ENCODE measurements at regions not wholly inside any gene's neighbourhood (a gene's known extent, or its start where the extent isn't known, plus 50 kb on each side); places are given as distances from the start of the nearest gene placed in this dataset.

DNA sequence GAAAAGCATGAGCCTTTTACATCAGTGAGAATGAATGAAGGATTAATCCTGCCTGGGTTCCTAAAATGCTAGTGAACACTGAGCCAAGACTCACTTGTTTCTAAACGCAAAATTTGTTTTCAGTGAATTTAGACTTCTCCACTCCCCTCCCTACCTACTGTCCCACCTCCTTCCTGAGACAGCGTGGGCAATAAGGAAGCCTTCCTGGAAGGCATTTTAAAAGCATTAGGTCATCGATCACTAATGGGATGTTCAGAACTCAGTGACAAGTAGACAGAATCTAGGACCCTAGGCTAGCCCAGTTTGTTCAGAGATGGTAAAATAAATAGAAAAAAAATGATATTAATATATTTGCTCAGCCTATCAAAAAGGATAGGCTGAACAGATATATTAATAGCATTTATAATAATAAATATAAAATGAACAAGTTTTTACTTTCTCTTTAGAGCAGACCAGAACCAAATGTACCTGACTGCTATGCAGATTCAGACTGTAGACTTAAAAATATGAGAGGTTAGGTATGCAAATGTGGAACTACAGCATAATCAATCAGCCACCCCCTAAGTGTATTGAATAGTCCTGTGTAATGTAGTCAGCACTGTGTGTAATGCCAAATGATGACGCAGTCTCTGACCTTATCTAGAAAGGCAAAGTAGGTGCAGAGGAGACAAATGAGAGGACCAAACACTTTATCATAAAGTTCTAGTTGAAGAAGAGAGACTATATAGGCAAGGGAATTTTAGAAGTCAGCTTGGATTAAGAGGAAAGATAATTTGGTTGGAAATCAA lies 331.1 kb downstream of the GPAT3 start:
- H3K27ac ChIP-seq: no peak overlapping the region
- no peak for DNase-seq (ENCODE audit: low spot score)
- H3K27me3 ChIP-seq: no peaks in the 10 kb centered on the region
- H3K36me3 ChIP-seq: no peaks in the 10 kb centered on the region
- no peaks in the 10 kb centered on the region for H3K9me3 ChIP-seq
- H3K4me1 ChIP-seq: no peaks in the 10 kb centered on the region
- TF ChIP-seq, protein P1, sequence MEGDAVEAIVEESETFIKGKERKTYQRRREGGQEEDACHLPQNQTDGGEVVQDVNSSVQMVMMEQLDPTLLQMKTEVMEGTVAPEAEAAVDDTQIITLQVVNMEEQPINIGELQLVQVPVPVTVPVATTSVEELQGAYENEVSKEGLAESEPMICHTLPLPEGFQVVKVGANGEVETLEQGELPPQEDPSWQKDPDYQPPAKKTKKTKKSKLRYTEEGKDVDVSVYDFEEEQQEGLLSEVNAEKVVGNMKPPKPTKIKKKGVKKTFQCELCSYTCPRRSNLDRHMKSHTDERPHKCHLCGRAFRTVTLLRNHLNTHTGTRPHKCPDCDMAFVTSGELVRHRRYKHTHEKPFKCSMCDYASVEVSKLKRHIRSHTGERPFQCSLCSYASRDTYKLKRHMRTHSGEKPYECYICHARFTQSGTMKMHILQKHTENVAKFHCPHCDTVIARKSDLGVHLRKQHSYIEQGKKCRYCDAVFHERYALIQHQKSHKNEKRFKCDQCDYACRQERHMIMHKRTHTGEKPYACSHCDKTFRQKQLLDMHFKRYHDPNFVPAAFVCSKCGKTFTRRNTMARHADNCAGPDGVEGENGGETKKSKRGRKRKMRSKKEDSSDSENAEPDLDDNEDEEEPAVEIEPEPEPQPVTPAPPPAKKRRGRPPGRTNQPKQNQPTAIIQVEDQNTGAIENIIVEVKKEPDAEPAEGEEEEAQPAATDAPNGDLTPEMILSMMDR (IDR thresholded peaks at IDR 0.05): no peak
- no peak overlapping the region for H3K4me3 ChIP-seq

DNA sequence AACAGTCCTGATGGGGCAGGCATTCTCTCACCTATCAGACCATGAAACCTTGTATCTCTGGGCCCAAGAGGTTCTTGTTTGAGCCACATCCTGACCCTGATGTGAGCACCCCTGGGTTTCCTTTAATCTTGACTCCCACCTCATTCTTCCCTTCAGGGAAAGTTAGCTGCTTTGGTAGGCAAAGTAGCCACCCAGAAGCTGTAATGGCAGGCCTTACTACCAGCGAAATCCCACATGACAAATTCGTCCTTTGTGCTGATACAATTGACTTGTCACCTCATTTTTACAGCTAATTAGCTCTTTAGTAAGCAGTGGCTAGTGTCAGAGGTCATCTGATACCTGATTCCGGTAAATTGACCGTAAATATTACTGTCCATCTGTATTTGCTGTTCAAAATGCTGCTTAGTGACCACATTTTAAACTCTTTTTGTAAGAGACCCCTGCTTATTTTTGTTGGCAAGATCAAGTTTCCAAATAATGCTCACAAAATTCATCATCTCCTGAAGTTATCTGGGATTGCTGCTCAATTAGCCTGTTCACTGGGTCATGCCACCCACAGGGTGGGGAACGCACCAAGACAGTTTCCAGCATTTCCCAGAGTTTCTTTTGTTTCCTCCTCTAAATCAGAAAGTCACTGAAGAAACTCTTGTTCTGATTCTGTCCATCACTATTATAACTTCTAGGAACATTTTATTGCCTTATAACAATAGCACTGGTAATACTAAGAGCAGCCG lies 329.7 kb downstream of the GPAT3 start:
- no peaks in the 10 kb centered on the region for H3K36me3 ChIP-seq
- no peaks in the 10 kb centered on the region for H3K9me3 ChIP-seq
- TF ChIP-seq, protein P1 (IDR thresholded peaks at IDR 0.05): no peak
- no peak overlapping the region for H3K4me3 ChIP-seq
- no peak overlapping the region for H3K27ac ChIP-seq
- no peaks in the 10 kb centered on the region for H3K4me1 ChIP-seq
- no peaks in the 10 kb centered on the region for H3K27me3 ChIP-seq
- DNase-seq (ENCODE audit: low spot score): no peak

- H3K9me3 ChIP-seq: no peaks in the 10 kb centered on the region
These were observed 328.3 kb downstream of the GPAT3 start for GRCh38 chr4:83864097-83864817.

DNA sequence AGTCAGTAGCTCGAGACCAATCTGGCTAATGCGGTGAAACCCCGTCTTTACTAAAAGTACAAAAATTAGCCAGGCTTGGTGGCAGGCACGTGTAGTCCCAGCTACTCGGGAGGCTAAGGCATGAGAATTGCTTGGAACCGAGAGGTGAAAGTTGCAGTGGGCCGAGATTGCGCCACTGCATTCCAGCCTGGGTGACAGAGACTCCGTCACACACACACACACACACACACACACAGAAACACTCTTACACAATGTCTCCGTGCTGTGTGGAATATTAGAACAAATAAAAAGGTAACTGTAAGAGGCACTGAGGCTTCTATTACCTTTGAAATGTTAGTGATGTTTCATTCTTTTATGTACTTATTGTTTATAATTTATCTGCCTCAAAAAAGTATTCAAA lies 326.6 kb downstream of the GPAT3 start:
- no peak for DNase-seq (ENCODE audit: low spot score)
- Histone ChIP-seq H3K9me3 (no peaks in the 10 kb centered on the region), H3K4me3 (no peak overlapping the region), H3K36me3 (no peaks in the 10 kb centered on the region), H3K4me1 (no peaks in the 10 kb centered on the region), H3K27ac (no peak overlapping the region), H3K27me3 (no peaks in the 10 kb centered on the region)
- TF ChIP-seq, protein P1 (IDR thresholded peaks at IDR 0.05): no peak

More at GRCh38 chr4:83864097-83864817, 328.3 kb downstream of the GPAT3 start:
- TF ChIP-seq, protein P1 (IDR thresholded peaks at IDR 0.05): no peak
- no peaks in the 10 kb centered on the region for H3K4me1 ChIP-seq
- H3K27ac ChIP-seq: no peak overlapping the region
- no peak for DNase-seq (ENCODE audit: low spot score)
- no peaks in the 10 kb centered on the region for H3K27me3 ChIP-seq
- no peak overlapping the region for H3K4me3 ChIP-seq
- no peaks in the 10 kb centered on the region for H3K36me3 ChIP-seq

GRCh38 chr4:83860200-83860599 lies 324.3 kb downstream of the GPAT3 start:
- Histone ChIP-seq H3K4me3 (no peak overlapping the region), H3K27me3 (no peaks in the 10 kb centered on the region)
- TF ChIP-seq, protein P1 (IDR thresholded peaks at IDR 0.05): no peak

More at GRCh38 chr4:83860200-83860599, 324.3 kb downstream of the GPAT3 start:
- no peaks in the 10 kb centered on the region for H3K4me1 ChIP-seq
- no peak for DNase-seq (ENCODE audit: low spot score)
- no peaks in the 10 kb centered on the region for H3K9me3 ChIP-seq
- no peak overlapping the region for H3K27ac ChIP-seq
- H3K36me3 ChIP-seq: no peaks in the 10 kb centered on the region

Measured in right atrium auricular region (tissue), 2 donors.